Lung (tissue), 11 donors: ENCODE measurements at regions not wholly inside any gene's neighbourhood (a gene's known extent, or its start where the extent isn't known, plus 50 kb on each side); places are given as distances from the start of the nearest gene placed in this dataset.

ENCODE experiments used
- ATAC-seq: fragments of 200-7000 bp; cut with Tn5 transposase; one replicate; pipeline ENCODE4 v1.9.1; 2020; ENCODE audit warnings: moderate number of reproducible peaks; ENCODE audit not compliant: insufficient read depth, low FRiP score
- DNase-seq, 3 donors: peaks; one replicate each; pipeline ENCODE4 v3.0.0-alpha.2; 2013 to 2017
- H3K27ac ChIP-seq, 2 donors: one replicate each; pipeline ENCODE4 v1.5.1; 2013; ENCODE audit warnings: mild to moderate bottlenecking in 2 of 2, moderate library complexity in 2 of 2, control low read depth in 1 of 2, inconsistent platforms in 1 of 2, low read depth in 1 of 2, low read length in 1 of 2
- H3K27me3 ChIP-seq, 3 donors: one replicate each; pipeline ENCODE4 v1.5.1; 2013; ENCODE audit warnings: low read length in 2 of 3; ENCODE audit not compliant: control insufficient read depth in 3 of 3, insufficient read depth in 3 of 3
- H3K36me3 ChIP-seq, 4 donors: one replicate each; pipeline ENCODE4 v1.5.1; 2013; ENCODE audit warnings: low read length in 4 of 4, mild to moderate bottlenecking in 1 of 4, moderate library complexity in 1 of 4; ENCODE audit not compliant: control insufficient read depth in 4 of 4, insufficient read depth in 4 of 4
- H3K4me1 ChIP-seq, 5 donors: one replicate each; pipeline ENCODE4 v1.5.1; 2013; ENCODE audit warnings: low read length in 5 of 5, mild to moderate bottlenecking in 2 of 5, moderate library complexity in 1 of 5; ENCODE audit not compliant: control insufficient read depth in 5 of 5, insufficient read depth in 5 of 5
- H3K4me3 ChIP-seq: one replicate; pipeline ENCODE4 v1.5.1; 2013; ENCODE audit warnings: mild to moderate bottlenecking, control low read depth, moderate library complexity
- H3K9ac ChIP-seq, 2 donors: one replicate each; pipeline ENCODE4 v1.5.1; 2013; ENCODE audit warnings: low read length in 2 of 2, control low read depth in 1 of 2; ENCODE audit not compliant: insufficient read depth in 1 of 2
- H3K9me3 ChIP-seq, 4 donors: one replicate each; pipeline ENCODE4 v1.5.1; 2013; ENCODE audit warnings: low read length in 3 of 4, mild to moderate bottlenecking in 1 of 4, moderate library complexity in 1 of 4; ENCODE audit not compliant: control insufficient read depth in 4 of 4, insufficient read depth in 3 of 4
- whole genome bisulfite sequencing, 2 donors: extraction: QIAGEN DNeasy Blood & Tissue Kit; methylation state at CpG; one replicate each; pipeline ENCODE4 v1.1.7; 2013; 5-methylcytosine and 5-hydroxymethylcytosine counted together
- TF ChIP-seq, protein P1 (sequence below): IDR thresholded peaks from 2 replicates; pipeline ENCODE4 v1.5.1; 2012; ENCODE audit warnings: mild to moderate bottlenecking; ENCODE audit errors: control extremely low read depth, extremely low read depth
- donor health status: control.
- donor health status: control.
- donor health status: Bipolar disorder and iron deficiency.
- donor health status: healthy.
- donor health status: DM: yes; HTN: yes; CAD: no.

DNA sequence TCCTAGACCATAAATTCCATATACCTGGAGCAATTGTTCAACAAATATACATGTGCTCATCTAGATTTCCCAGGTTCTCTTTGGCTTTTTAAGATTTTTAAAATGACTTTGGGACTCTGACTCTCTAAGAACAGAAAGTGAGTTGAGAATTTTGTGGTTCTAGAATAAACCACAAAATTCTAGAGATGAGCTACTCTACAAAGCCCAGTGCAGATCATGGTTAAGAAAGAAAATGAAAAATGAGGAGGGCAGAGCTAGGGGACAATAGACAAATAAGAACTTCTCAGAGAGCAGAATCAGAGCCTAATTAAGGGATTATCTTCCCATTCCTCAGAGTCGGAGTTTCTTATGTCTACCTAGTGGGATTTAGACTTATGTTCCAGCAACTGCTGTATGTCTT, 694.7 kb downstream of the ZNF385D start:
- no peak overlapping the region for H3K9ac ChIP-seq
- 87 to 92% methylated on average over 1 of the region's 1 CpG for WGBS, 2 donors
- H3K4me1 ChIP-seq: peaks cover 0 to 12% (median 0%) of the 10 kb centered on the region in 5 donors
- H3K36me3 ChIP-seq: no peaks in the 10 kb centered on the region
- H3K27me3 ChIP-seq: no peaks in the 10 kb centered on the region
- peaks cover 0 to 2% (median 0%) of the 10 kb centered on the region in 4 donors for H3K9me3 ChIP-seq
- no peak for ATAC-seq
- DNase-seq: no peak
- H3K27ac ChIP-seq: no peak overlapping the region
- TF ChIP-seq, protein P1, sequence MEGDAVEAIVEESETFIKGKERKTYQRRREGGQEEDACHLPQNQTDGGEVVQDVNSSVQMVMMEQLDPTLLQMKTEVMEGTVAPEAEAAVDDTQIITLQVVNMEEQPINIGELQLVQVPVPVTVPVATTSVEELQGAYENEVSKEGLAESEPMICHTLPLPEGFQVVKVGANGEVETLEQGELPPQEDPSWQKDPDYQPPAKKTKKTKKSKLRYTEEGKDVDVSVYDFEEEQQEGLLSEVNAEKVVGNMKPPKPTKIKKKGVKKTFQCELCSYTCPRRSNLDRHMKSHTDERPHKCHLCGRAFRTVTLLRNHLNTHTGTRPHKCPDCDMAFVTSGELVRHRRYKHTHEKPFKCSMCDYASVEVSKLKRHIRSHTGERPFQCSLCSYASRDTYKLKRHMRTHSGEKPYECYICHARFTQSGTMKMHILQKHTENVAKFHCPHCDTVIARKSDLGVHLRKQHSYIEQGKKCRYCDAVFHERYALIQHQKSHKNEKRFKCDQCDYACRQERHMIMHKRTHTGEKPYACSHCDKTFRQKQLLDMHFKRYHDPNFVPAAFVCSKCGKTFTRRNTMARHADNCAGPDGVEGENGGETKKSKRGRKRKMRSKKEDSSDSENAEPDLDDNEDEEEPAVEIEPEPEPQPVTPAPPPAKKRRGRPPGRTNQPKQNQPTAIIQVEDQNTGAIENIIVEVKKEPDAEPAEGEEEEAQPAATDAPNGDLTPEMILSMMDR: no peak
- H3K4me3 ChIP-seq: no peak overlapping the region

DNA sequence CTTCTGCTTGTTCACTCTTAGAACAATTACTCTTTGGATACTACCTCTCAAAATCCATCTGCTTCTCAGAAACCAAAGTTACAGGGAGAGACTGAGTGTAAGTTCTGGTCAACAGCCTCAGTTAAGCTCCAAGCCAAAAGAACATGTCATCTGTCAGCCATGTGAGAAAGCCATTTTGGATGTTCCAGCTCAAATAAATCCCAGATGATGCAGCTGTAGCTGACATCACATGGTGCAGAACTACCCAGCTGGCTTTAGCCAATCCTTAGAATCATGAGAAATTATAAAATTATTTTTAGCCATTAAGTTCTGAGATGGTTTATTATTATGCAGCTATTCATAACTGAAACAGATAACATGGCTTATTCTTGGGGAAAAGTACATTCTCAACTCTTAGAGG, 696.0 kb downstream of the ZNF385D start:
- Histone ChIP-seq H3K4me1 (peaks cover 0 to 14% (median 0%) of the 10 kb centered on the region in 5 donors), H3K27ac (no peak overlapping the region), H3K4me3 (no peak overlapping the region), H3K27me3 (no peaks in the 10 kb centered on the region), H3K9ac (no peak overlapping the region), H3K36me3 (no peaks in the 10 kb centered on the region), H3K9me3 (peaks cover 0 to 2% (median 0%) of the 10 kb centered on the region in 4 donors)
- ATAC-seq: no peak
- DNase-seq: no peak
- TF ChIP-seq, protein P1: no peak

DNA sequence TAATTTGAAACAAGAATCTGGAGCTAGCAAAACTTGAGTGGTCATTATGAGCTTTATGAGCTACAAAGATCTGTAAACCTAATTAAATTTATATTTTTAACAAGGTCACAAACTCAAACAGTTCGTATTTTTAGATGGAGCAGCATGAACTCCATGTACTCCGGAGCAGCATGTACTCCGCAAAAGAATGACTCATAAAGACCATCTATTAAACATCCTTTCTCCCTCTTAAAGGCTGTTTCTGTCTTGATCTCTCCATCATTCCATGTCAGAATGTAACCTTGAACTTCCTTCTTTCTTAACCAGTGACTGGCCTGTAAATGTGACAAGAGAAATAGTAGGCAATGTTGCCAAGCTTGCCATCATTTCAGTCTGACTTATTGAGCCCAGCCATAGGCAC, 696.9 kb downstream of the ZNF385D start:
- H3K36me3 ChIP-seq: no peaks in the 10 kb centered on the region
- WGBS, 2 donors: 77 to 86% methylated on average over 3 of the region's 3 CpGs
- no peak overlapping the region for H3K9ac ChIP-seq
- ATAC-seq (no peak), DNase-seq (no peak)
- H3K27ac ChIP-seq: no peak overlapping the region
- TF ChIP-seq, protein P1: no peak
- peaks cover 0 to 2% (median 0%) of the 10 kb centered on the region in 4 donors for H3K9me3 ChIP-seq
- H3K27me3 ChIP-seq: no peaks in the 10 kb centered on the region
- H3K4me1 ChIP-seq: peaks cover 0 to 16% (median 0%) of the 10 kb centered on the region in 5 donors
- no peak overlapping the region for H3K4me3 ChIP-seq
